ENCODE measurements at regions not wholly inside any gene's neighbourhood (a gene's known extent, or its start where the extent isn't known, plus 50 kb on each side); places are given as distances from the start of the nearest gene placed in this dataset.

GRCh38 chr18:40159141-40160017 is 1795.7 kb upstream of the PIK3C3 start:
- TF ChIP-seq POLR2AphosphoS5 (IDR thresholded peaks at IDR 0.05): no peak
- TF ChIP-seq CTCF (IDR thresholded peaks at IDR 0.05): peak in 2 of 3 donors; percentile 18 to 28
